ENCODE measurements at regions not wholly inside any gene's neighbourhood (a gene's known extent, or its start where the extent isn't known, plus 50 kb on each side); places are given as distances from the start of the nearest gene placed in this dataset.

DNA sequence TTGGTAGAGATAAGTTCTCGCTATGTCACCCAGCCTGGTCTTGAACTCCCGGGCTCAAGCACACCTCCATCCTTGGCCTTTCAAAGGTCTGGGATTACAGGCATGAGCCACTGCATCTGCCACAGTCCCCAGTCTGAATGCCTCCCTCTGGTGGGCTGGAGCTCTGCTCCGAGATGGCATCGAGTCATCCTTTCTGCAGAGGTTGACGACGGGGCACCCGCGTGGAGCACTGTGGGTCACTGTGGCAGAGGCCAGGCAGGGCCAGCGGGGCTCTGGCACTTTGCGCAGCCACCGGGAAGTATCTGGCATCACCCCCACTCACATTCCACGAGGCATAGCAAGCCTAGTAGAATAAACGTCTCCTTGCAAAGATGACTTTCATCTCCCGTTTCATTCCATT is 163.3 kb upstream of the DIO3 start:
- TF ChIP-seq CTCF (IDR thresholded peaks at IDR 0.05; ENCODE audit: low read length) (no peak), EZH2 (optimal IDR thresholded peaks at IDR 0.05; ENCODE audit: low read depth, low read length) (no peak)

Measured in MM.1S (cell line).